GM10248 (cell line): ENCODE measurements at regions not wholly inside any gene's neighbourhood (a gene's known extent, or its start where the extent isn't known, plus 50 kb on each side); places are given as distances from the start of the nearest gene placed in this dataset.

Experiments
- CTCF ChIA-PET: fragments of 300-600 bp; sonication (Branson Sonifier 250); formaldehyde crosslinking; extraction: SDS; loops from one replicate; lab custom pipeline; 2021; ENCODE audit warnings: antibody characterized with exemption; lab: Yijun Ruan, JAX
- POLR2A ChIA-PET: fragments of 350-650 bp; sonication (Branson Sonifier 250); formaldehyde crosslinking; extraction: SDS; loops from one replicate; lab custom pipeline; 2020; ENCODE audit warnings: antibody characterized with exemption; lab: Yijun Ruan, JAX
- DNase-seq: peaks from one replicate; pipeline ENCODE4 v3.0.0; 2012; ENCODE audit errors: extremely low spot score
- CTCF ChIP-seq: IDR thresholded peaks from 2 replicates; pipeline ENCODE4 v1.5.1; 2012; ENCODE audit warnings: mild to moderate bottlenecking, low read depth; ENCODE audit errors: extremely low read depth, missing control alignments, control extremely low read depth

DNA sequence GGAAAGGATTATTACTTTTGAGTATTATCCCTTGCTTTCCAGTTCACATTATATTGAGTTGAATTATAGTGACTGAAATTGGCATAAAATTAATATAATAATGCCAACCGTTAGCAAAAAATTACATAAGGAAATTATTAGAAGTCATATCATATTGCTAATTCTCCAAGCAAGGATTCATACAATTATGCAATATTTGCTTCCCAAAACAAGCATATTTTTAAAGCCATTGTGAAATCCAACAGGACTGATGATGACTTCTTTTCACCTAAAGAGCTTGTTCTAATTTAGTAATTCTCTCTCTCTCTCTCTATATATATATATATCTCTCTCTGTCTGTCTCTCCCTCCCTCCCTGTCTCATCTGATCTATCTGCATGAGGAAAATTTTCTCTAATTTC lies 283.5 kb downstream of the DSEL start:
- TF ChIP-seq CTCF: no peak
- ChIA-PET POLR2A (no interaction called here), CTCF (interaction anchor here (0.8 to 1.3 kb wide), 2 partner anchors 1395 to 1427 kb away, joined by 3 read pairs; no protein-coding TSS in a partner anchor)
- DNase-seq: no peak

DNA sequence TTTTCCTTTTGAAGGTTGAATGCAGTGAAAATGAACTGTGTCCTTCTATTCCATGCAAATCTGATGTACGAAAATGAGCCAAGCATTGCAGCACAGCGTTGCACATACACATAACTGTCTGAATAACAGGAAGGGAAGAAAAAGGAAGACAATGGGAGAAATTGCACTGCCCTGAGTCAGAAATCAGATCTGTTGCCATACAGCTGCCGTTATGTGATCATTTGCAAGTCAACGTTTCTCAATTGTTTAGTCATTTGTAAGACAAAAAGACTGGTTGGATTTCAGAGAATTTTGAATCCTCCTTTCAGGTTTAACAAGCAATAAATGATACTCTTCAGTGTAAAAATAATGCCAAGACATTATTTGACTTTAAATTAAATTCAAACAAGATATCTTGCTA lies 284.1 kb downstream of the DSEL start:
- TF ChIP-seq CTCF: no peak
- CTCF ChIA-PET: interaction anchor here (1.2 kb wide), 1 partner anchor 15 kb away, joined by 3 read pairs; no protein-coding TSS in a partner anchor
- POLR2A ChIA-PET: no interaction called here
- no peak for DNase-seq

GRCh38 chr18:67222887-67223286 lies 293.6 kb downstream of the DSEL start:
- no peak for DNase-seq
- CTCF ChIA-PET: no interaction called here
- no peak for TF ChIP-seq CTCF
- POLR2A ChIA-PET: no interaction called here

DNA sequence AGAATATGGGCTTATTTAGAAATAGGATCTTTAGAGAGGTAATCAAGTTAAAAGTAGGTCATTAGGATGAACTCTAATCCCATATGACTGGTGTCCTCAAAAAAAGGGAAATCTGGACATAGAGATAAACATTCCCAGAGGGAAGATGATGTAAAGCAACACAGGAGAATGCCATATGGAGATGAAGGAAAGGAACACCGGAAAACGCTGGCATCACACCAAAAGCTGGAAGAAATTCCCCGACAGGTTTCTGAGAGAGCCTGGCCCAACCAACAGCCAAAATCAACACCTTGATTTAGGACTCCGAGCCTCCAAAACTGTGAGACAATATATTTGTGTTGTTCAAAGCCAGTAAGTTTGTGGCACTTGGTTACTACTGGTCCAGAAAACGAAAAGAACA lies 296.7 kb downstream of the DSEL start:
- POLR2A ChIA-PET: no interaction called here
- DNase-seq: no peak
- TF ChIP-seq CTCF: no peak
- CTCF ChIA-PET: interaction anchor here (2.2 kb wide), 1 partner anchor 1441 kb away, joined by 7 read pairs; no protein-coding TSS in a partner anchor

GRCh38 chr18:67218556-67218955 lies 298.0 kb downstream of the DSEL start:
- ChIA-PET CTCF (interaction anchor here (0.9 to 1.2 kb wide), 2 partner anchors 1441 to 1442 kb away, joined by 3 read pairs; no protein-coding TSS in a partner anchor), POLR2A (no interaction called here)
- no peak for DNase-seq
- no peak for TF ChIP-seq CTCF

- CTCF ChIA-PET: interaction anchor here (0.7 to 2.1 kb wide), 5 partner anchors 14 to 1443 kb away, joined by 3 to 17 read pairs (median 4); no protein-coding TSS in a partner anchor
- TF ChIP-seq CTCF: peak; percentile 59
- POLR2A ChIA-PET: no interaction called here
- DNase-seq: peak; percentile 31
Observed at GRCh38 chr18:67217551-67218166, 298.9 kb downstream of the DSEL start.
